GM23338 (cell line): ENCODE measurements at regions not wholly inside any gene's neighbourhood (a gene's known extent, or its start where the extent isn't known, plus 50 kb on each side); places are given as distances from the start of the nearest gene placed in this dataset.

Experiments
- CREB1 ChIP-seq: fragments of 250-450 bp; sonication (Bioruptor Pico); IDR thresholded peaks from 2 replicates; pipeline ENCODE4 v1.5.0; 2020; ENCODE audit warnings: low read depth, mild to moderate bottlenecking, moderate library complexity
- CTCF ChIP-seq, 2 experiments: fragments of 200-600 bp in 1 of 2; sonication (generic) in 1 of 2; conservative IDR thresholded peaks; 2 replicates each; pipeline versions ENCODE4 v1.5.1 to v1.6.1; 2016 to 2017; ENCODE audit warnings: antibody characterized with exemption in 2 of 2, low read depth in 2 of 2, mild to moderate bottlenecking in 2 of 2, moderate library complexity in 1 of 2
- EZH2 ChIP-seq: fragments of 200-600 bp; sonication (generic); IDR thresholded peaks from one replicate; pipeline ENCODE4 v1.8.0; 2017; ENCODE audit warnings: antibody characterized with exemption, mild to moderate bottlenecking, low read depth; ENCODE audit not compliant: unreplicated experiment
- EZH2phosphoT487 ChIP-seq: fragments of 200-600 bp; sonication (generic); IDR thresholded peaks from one replicate; pipeline ENCODE4 v1.8.1; 2018; ENCODE audit warnings: antibody characterized with exemption; ENCODE audit not compliant: unreplicated experiment
- JUNB ChIP-seq: IDR thresholded peaks from one replicate; pipeline ENCODE4 v1.6.1; 2016; ENCODE audit warnings: antibody characterized with exemption; ENCODE audit not compliant: unreplicated experiment
- POLR2AphosphoS5 ChIP-seq: IDR thresholded peaks from 2 replicates; pipeline ENCODE4 v1.6.1; 2016; ENCODE audit warnings: antibody characterized with exemption, low read depth
- REST ChIP-seq: IDR thresholded peaks from one replicate; pipeline ENCODE4 v1.6.1; 2018; ENCODE audit warnings: antibody characterized with exemption; ENCODE audit not compliant: unreplicated experiment
- ZNF462 ChIP-seq: fragments of 250-450 bp; sonication (Bioruptor Pico); IDR thresholded peaks from 2 replicates; pipeline ENCODE4 v1.5.0; 2020; ENCODE audit warnings: mild to moderate bottlenecking, moderate library complexity

- TF ChIP-seq EZH2 = no peak
- peak; percentile 10 to 25; a peak in 1 of 4 replicates for TF ChIP-seq CTCF (conservative IDR thresholded peaks at IDR 0.05; ENCODE audit: low read depth in 2 of 2)
- no peak for TF ChIP-seq JUNB
- TF ChIP-seq POLR2AphosphoS5 = no peak
- no peak for TF ChIP-seq CREB1 (CRISPR knock-in tag)
- TF ChIP-seq ZNF462 (CRISPR knock-in tag) = no peak
- no peak for TF ChIP-seq REST
- no peak for TF ChIP-seq EZH2phosphoT487
These were observed 64.8 kb upstream of the ADCY2 start for GRCh38 chr5:7331131-7331530.
